DOHH2 (cell line): ENCODE measurements at regions not wholly inside any gene's neighbourhood (a gene's known extent, or its start where the extent isn't known, plus 50 kb on each side); places are given as distances from the start of the nearest gene placed in this dataset.

Experiments used
- EZH2phosphoT487 ChIP-seq: fragments of 200-600 bp; sonication (generic); IDR thresholded peaks from 2 replicates; pipeline ENCODE4 v1.6.1; 2017; ENCODE audit warnings: borderline replicate concordance, mild to moderate bottlenecking, antibody characterized with exemption, low read length, moderate library complexity, mixed read lengths
- TF ChIP-seq, protein P1 (sequence below): fragments of 200-600 bp; sonication (generic); IDR thresholded peaks from one replicate; pipeline ENCODE4 v1.5.1; 2014; ENCODE audit warnings: antibody characterized with exemption, mild to moderate bottlenecking, low read depth, low read length; ENCODE audit not compliant: poor library complexity, severe bottlenecking

DNA sequence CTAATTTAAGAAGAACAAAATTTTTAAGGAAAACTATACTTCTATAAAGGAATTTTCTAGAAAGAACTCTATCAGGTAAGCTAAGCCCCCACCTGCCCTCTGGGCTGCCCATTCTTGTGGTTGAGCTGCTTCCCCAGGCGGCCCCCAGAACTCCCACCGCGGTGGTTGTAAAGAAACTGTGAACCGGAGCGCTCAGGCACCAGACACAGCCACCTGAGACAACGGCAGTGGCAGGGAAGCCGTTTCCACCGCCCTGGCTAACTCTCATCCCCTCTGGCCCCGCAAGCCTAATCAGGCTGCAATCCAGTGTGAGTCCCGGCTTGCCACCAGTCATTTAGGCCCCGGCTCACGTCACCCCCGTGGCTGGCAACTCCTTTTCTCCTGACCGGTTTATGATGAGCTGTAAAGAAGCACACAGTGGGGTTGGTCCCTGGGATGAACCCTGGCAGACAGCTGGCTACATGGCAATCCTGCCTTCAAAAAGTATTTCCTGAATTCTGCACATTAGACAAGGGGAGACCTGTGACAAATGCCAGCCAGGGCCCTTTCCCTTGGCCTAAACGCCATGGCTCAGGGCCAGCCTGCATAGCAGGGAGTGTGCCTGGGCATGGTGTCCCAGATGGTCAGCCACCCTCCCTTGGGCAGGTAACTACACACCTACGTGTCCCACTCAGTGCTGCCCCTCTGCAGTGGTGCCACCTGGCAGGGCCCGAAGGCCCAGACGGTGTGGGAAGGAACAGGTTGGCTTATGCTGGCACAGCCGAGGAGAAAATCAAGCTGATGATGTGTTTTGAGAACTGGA lies 63.8 kb upstream of the GPR31 start:
- TF ChIP-seq, protein P1, sequence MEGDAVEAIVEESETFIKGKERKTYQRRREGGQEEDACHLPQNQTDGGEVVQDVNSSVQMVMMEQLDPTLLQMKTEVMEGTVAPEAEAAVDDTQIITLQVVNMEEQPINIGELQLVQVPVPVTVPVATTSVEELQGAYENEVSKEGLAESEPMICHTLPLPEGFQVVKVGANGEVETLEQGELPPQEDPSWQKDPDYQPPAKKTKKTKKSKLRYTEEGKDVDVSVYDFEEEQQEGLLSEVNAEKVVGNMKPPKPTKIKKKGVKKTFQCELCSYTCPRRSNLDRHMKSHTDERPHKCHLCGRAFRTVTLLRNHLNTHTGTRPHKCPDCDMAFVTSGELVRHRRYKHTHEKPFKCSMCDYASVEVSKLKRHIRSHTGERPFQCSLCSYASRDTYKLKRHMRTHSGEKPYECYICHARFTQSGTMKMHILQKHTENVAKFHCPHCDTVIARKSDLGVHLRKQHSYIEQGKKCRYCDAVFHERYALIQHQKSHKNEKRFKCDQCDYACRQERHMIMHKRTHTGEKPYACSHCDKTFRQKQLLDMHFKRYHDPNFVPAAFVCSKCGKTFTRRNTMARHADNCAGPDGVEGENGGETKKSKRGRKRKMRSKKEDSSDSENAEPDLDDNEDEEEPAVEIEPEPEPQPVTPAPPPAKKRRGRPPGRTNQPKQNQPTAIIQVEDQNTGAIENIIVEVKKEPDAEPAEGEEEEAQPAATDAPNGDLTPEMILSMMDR = no peak
- no peak for TF ChIP-seq EZH2phosphoT487
